Keratinocyte (primary cell): ENCODE measurements at regions not wholly inside any gene's neighbourhood (a gene's known extent, or its start where the extent isn't known, plus 50 kb on each side); places are given as distances from the start of the nearest gene placed in this dataset.

ENCODE experiments used
- EZH2 ChIP-seq: IDR thresholded peaks from one replicate; pipeline ENCODE4 v1.6.1; 2012; ENCODE audit warnings: inconsistent platforms, mild to moderate bottlenecking, low read length, moderate library complexity
- TF ChIP-seq, protein P1 (sequence below), 3 experiments: IDR thresholded peaks in 1 of 3; conservative IDR thresholded peaks in 1 of 3; optimal IDR thresholded peaks in 1 of 3; 2 replicates in 2 of 3; 3 replicates in 1 of 3; pipeline versions ENCODE3 to v1.5.1; 2011; ENCODE audit warnings: low read length in 3 of 3, mild to moderate bottlenecking in 3 of 3, moderate library complexity in 2 of 3, control low read depth in 1 of 3, inconsistent platforms in 1 of 3; ENCODE audit not compliant: insufficient read depth in 2 of 3; ENCODE audit errors: extremely low read depth in 1 of 3

DNA sequence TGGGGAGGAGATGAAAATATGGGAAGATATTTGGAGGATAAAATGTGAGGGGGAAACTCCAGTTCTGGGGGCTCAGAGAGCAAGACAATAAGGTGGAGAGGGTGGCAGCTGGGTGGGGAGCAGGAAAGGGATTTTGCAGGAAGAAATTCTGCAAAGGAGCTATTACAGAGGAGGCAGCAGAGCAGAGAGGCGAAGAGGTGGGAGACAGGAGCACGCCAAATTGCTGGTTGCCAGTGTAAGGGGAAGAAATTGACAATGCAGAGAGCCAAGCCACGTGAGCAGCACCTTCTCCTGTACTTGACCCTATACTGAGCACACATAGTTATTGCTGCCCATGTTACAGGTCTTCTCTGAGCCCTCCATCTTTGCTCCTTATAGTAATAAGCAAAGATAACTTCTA is 190.3 kb upstream of the ONECUT1 start:
- TF ChIP-seq, protein P1, sequence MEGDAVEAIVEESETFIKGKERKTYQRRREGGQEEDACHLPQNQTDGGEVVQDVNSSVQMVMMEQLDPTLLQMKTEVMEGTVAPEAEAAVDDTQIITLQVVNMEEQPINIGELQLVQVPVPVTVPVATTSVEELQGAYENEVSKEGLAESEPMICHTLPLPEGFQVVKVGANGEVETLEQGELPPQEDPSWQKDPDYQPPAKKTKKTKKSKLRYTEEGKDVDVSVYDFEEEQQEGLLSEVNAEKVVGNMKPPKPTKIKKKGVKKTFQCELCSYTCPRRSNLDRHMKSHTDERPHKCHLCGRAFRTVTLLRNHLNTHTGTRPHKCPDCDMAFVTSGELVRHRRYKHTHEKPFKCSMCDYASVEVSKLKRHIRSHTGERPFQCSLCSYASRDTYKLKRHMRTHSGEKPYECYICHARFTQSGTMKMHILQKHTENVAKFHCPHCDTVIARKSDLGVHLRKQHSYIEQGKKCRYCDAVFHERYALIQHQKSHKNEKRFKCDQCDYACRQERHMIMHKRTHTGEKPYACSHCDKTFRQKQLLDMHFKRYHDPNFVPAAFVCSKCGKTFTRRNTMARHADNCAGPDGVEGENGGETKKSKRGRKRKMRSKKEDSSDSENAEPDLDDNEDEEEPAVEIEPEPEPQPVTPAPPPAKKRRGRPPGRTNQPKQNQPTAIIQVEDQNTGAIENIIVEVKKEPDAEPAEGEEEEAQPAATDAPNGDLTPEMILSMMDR (optimal IDR thresholded peaks at IDR 0.05 in 1 of 3, IDR thresholded peaks at IDR 0.05 in 1 of 3, conservative IDR thresholded peaks at IDR 0.05 in 1 of 3; ENCODE audit: extremely low read depth in 1 of 3, insufficient read depth in 2 of 3, low read length in 3 of 3): no peak
- TF ChIP-seq EZH2: no peak
